GM19452 (cell line): ENCODE measurements at regions not wholly inside any gene's neighbourhood (a gene's known extent, or its start where the extent isn't known, plus 50 kb on each side); places are given as distances from the start of the nearest gene placed in this dataset.
"Not testable (repeated sequence)": the region's sequence is repeated elsewhere in the genome, so short reads cannot be mapped to it uniquely, and the experiment has no call there.

Experiments
- ATAC-seq: cut with Tn5 transposase; IDR thresholded peaks from one replicate; pipeline ENCODE4 v1.9.1; 2021; ENCODE audit not compliant: unreplicated experiment

DNA sequence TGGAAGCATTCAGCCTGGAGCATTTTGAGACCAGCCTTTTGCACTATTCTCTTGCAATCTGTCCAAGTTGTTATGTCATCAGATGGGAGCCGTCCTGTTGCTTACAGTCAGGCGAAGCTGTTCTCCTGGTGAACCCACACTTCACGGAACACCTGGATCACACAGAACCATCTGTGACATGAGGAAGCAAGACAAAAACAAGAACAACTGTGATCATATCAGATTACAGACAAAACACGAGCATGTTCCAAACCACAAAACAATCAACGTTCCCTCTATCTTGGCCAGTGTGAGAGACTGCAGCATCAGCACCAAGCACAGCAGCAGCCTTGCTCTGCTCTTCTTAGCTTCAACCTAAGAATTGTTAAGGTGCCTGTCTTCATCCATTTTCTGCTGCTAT, 180.5 kb upstream of the SFSWAP start:
- no peak for ATAC-seq

DNA sequence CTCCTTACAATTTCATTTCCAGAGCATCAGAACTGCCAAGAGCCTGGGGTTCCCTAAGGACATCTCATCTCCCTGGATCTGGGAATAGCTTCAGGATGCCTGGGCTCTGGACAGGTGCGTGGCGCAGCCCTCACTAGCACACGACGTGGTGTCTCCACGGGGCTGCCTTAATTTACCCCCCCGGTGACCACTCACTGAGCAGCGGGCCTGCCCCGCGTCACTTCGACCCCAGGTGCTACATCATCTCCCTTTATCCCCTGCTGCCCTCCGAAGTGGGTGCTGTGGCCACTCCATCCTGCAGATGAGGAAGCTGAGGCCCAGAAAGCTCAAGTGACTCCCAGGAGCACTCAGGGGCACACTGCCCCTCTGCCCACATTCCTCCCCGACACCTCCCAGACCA, 177.8 kb upstream of the SFSWAP start:
- ATAC-seq: no peak

DNA sequence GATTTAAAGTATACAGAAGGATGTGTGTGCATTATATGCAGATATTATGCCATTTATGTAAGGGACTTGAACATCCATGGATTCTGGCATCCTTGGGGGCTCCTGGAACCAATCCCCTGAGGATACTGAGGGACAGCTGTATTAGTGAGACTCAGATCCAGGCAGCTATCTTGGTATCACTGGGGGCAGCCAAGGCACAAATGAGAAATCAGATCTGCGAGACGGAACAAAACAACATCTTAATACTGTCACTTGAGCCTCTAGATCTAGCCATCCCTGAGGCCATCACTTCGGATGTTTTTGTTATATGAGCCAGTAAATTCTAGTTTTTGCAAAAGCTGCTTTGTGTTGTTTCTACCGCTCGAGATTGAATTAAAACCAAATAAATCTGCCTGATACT, 175.1 kb upstream of the SFSWAP start:
- ATAC-seq: no peak

DNA sequence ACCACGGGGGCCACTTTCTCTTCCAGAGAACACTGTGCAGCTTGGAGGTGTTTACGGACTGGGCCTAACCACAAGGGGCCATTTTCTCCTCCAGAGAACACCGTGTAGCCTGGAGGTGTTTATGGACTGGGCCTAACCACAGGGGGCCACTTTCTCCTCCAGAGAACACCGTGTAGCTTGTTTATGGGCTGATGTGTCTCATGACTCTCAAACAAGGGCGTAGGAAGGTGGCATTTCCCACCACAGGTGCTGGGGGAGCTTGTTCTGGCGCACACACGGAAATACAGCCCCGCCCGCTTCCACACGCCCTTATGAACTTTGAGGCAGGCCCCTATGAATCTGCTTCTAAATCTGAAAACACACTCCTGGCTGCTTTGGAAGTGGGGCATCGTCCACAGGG, 174.6 kb upstream of the SFSWAP start:
- ATAC-seq: no peak

DNA sequence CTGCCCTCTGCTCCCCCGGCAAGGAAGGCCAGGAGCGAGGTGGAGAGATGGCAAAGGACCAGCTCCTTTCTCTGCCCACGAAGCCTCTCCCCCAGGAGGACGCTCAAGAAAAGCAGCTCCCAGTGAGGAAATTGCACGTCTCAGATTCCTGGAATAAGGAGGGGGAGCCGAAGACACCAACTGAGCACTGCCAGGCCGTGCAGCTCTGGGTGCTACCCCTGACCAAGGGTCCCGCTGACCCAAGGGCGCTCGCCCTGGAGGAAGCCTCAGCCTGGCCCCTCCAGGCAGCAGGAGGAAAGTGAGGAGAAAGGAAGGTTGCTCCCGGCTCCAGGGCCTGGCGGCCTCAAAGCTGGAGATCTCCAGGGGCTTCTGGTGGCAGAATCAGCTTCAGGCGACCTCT, 174.1 kb upstream of the SFSWAP start:
- ATAC-seq: no peak

DNA sequence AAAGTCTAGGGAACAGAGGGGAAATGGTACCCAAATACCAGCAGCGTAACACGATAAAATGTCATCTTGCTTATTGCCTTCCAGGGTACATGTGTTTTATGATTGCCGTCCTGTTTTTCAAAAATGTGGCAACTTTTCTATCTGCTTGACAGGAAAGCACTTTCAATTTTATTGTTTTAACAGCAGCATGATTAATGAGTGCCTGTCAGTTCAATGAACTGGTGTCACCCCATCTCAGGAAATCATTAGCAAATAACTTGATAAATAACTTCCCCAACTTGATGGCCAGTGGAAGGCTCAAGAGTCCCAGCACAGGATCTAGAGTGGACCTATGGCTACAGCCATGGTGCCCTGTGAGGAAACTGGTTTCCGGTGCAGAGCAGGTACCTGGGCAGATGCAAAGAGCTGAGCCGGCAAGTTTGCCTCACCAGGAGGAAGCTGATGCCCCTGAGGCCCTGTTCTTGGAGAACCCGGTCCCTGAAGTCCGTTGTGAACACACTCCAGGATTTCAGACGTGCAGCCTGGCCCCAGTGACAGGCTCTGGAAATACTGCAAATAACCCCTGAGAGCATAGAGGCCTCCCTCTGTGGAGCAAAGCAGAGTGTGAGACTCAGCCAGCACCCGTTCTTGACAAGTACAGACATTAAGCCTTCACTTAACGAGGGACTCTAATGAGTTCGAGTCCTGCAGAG, 173.5 kb upstream of the SFSWAP start:
- no peak for ATAC-seq

DNA sequence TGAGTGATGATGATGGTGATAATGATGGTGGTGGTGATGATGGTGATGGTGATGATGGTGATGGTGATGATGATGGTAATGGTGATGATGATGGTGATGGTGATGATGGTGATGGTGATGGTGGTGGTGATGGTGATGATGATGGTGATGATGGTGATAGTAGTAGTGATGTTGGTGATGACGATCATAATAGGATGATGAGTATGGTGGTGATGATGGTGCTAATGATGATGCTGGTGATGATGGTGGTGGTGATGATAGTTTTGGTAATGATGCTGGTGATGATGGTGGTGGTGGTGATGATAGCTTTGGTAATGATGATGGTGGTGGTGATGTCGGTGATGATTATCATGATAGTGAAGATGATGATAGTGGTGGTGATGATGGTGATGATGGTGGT, 171.5 kb upstream of the SFSWAP start:
- no peak for ATAC-seq

DNA sequence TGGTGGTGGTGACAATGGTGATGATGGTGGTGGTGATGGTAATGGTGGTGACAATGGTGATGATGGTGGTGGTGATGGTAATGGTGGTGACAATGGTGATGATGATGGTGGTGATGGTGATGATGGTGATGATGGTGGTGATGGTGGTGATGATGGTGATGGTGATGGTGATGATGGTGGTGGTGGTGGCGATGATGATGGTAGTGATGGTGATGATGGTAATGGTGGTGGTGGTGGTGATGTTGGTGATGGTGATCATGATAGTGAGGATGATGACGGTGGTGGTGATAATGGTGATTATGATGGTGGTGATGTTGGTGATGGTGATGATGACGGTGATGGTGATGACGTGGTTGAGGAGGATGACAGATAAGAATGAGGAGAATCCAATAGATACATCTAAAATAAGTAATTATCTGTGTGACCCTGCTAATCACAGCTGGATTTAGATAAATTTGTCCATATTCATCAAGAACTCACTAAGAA, 170.7 kb upstream of the SFSWAP start:
- ATAC-seq: no peak

DNA sequence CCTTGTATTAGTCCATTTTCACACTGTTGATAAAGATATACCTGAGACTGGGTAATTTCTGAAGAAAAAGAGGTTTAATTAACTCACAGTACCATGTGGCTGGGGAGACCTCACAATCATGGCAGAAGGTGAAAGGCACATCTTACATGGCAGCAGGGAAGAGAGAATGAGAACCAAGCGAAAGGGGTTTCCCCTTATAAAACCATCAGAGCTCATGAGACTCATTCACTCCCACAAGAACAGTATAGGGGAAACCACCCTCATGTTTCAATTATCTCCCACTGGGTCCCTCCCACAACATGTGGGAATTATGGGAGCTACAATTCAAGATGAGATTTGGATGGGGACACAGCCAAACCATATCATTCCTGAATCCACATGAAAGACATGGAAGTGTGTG, 169.4 kb upstream of the SFSWAP start:
- ATAC-seq: not testable (repeated sequence)

DNA sequence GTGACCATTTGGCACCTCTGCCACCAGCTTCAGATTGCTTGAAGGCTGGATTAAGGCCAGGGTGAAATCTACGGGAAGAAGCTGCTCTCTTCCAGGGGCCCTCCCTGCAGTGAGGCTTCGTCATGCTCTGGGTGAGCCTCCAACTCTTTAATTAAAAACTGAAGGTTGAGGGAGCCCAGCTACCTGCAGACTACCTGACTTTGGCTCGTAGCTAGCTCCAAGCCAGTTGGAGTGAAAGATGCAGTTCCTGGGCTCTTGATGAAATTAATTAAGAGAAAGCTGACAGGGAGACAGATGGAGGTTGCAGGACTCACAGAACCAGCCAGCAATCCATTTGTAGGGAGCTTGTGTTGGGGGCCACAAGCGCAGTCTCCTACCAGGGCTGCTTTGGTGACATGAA, 168.5 kb upstream of the SFSWAP start:
- no peak for ATAC-seq

DNA sequence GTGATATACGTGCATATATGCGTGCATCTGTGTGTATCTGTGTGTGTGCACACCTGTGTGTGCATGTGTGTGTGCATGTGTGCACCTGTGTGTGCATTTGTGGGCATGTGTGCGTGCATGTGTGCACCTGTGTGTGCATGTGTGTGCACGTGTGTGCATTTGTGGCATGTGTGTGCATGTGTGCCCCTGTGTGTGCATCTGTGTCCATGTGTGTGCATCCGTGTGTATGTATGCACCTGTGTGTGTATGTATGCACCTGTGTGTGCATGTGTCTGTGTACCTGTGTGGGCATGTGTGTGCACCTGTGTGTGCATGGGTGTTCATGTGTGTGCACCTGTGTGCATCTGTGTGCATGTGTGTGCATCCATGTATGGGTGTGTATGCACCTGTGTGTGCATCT, 167.8 kb upstream of the SFSWAP start:
- ATAC-seq: no peak

DNA sequence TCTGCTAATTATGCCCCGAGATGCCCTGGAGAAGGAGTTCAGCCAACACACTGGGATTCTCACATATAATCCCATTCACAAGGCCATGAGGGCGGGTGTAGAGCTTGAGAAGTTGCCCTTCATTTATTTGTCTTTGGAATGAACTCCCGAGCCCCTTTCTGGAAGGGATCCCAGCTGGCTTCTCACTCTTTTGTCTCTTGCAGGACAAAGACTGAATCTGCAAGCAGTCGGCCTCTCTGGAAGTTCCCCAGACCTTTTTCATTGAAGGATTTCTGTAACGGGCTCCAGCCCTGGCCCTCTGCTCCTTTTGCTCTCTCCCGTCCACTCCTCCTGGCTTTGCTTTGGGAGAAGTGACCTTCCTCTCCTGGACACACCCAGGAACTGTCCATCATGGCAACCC, 163.3 kb upstream of the SFSWAP start:
- ATAC-seq: no peak

DNA sequence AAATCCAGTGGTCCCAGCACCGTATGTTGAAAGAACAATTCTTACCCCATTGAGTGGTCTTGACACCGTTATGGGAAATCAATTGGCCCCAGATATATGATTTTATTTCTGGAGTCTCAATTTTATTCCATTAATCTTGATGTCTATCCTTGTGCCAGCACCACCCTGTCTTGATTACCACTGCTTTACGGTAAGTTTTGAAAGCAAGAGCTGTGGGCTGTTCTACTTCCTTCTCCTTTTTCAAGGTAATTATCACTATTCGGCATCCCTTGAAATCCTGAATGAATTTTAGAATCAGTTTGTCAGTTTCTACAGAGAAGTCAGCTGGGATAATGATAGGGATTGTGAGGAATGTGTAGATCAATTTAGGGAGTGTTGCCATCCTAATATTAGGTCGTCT, 160.8 kb upstream of the SFSWAP start:
- no peak for ATAC-seq

DNA sequence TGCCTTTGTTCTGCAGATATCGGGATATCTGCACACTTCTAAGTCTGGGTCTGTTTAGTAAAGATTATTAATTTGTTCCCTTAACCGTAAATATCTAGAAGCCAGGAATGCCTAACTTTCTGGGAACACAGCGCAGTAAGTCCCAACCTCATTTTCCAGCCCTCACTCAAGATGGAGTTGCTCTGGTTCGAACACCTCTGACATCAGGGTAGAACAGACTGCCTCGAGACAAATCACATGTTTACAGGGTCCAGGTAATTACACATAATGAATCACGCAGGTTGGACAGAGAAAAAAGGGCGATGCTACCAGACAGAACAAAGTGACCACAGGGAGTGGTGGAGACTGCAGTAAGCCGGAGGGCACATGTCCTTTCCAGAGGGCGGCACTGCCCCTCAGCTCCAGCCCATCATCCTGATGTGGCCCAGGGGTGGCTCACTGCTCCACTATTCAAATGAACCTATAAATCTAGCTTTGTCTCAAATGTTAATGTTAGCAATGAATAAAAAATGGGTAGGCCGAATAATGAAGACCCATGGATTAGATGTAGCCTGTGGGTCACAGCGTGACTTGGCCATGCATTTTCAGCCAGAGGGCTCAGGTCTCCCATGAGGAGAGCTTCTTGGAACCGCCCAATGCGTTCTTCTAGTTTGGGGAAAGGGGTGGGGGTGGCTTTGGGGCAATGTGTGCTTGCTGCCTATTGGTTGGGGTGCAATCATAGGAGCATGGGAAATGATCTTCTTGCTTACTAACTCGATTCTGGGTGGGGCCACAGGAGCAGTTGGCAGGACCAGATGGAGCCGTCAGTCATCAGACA, 159.0 kb upstream of the SFSWAP start:
- no peak for ATAC-seq

DNA sequence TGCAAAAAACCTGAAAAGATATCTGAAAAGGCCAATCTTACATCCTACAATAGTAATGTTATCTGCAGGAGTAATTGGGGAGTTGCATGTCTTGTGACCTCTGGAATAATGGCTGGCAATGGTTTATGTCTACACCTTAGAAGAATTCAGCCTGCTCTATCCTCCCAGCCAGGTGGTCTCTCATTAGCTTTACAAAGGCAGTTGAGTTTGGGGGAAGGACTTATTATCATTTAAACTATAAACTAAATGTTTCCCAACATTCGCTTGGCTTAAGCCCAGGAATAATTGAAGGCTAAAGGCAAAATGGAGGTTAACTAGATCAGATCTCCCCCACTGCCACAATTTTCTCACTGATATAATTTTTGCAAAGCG, 158.4 kb upstream of the SFSWAP start:
- no peak for ATAC-seq

DNA sequence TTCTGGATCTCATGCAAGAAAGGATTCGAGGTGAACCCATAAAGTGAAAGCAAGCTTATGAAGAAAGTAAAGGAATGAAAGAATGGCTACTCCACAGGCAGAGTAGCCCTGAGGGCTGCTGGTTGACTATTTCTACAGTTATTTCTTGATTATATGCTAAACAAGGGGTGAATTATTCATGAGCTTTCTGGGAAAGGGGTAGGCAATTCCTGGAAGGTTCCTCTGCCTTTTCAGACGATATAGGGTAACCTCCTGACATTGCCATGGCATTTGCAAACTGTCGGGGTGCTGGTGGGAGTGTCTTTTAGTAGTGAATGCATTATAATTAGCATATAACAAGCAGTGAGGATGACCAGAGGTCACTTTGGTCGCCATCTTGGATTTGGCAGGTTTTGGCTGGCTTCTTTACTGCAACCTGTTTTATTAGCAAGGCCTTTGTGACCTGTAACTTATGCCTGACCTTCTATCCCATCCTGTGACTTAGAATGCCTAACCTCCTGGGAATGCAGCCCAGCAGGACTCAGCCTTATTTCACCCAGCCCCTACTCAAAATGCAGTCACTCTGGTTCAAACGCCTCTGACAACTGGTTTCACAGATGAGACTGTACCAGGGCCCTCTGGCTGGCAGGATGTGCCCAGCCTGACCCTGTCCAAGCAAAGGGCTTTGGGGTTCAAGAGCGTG, 157.7 kb upstream of the SFSWAP start:
- no peak for ATAC-seq

DNA sequence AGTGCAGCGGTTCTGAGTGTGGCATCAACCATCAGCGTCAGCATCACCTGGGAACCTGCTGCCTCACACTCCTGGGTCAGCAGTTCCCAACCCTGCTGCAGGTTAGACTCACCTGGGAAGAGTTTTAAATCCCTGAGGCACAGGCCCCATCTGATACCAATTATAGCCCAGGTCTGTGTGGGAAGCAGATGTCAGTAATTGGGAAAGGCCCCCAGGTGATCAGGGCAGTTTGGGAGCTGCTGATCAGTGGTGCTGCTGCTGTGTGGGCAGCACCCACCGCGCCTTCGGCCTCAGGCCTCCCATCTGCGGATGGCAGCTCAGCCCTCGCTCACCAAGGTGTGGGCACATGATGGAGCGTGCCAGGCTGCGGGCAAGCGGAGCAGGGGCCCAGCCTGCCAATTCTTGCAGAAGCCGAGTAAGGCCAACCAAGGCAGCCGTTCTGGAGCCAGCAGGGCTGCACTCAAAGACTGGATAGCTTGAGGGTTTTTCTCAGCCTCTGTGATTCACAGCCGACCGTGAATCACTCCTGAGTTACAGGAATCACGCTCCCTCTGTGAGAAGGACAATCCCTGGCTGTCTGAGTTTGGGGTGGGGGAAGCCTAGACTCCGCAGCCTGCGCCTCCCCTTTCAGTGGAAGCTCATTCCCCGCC, 155.6 kb upstream of the SFSWAP start:
- ATAC-seq: no peak

DNA sequence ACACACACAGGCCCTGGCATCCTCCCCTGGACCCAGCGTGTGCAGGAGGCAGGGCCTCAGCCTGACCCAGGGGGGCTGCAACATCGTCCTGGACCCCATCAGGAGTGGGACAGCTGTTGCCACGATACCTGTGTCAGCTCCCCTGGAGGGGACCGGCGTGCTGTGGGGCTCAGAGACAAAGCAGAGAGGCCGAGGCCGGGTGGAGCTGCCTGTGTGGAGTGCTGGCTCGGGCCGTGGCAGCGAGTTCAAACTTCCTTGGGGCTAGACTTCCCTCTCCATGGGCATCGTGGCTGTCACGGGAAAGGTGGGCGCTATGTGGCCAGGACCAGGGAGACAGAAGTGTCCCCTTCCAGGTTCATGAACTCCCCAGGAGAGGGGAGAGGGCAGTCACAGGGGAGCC, 155.0 kb upstream of the SFSWAP start:
- no peak for ATAC-seq

DNA sequence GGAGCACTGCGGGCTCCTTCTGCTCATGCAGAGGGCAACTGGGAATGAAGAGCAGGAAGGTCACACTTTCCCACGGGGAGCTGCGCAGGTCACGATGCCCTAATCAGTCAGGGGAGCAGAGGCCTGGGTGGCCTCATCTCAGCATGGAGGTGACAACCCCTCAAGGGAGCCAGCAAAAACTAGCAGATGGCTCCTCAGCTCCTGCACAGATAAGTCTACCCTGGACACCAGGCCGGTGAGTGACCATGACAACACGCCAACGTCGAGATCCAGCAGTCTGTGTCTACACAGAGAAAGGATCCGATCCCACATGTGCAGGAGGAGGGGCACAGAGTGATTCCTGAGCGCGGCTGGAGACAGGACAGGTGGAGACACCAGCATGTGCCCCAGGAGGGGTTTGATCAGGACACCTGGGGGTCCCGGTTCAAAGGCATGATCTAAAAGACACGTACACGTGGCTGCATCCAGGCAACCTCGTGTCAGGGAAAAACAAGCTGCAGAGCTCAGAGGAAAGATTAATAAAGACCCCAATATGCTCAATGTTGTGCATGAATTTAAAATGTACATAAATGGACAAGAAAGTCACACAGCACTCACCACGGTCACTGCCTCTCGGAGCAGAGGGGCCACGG, 153.7 kb upstream of the SFSWAP start:
- ATAC-seq: no peak

DNA sequence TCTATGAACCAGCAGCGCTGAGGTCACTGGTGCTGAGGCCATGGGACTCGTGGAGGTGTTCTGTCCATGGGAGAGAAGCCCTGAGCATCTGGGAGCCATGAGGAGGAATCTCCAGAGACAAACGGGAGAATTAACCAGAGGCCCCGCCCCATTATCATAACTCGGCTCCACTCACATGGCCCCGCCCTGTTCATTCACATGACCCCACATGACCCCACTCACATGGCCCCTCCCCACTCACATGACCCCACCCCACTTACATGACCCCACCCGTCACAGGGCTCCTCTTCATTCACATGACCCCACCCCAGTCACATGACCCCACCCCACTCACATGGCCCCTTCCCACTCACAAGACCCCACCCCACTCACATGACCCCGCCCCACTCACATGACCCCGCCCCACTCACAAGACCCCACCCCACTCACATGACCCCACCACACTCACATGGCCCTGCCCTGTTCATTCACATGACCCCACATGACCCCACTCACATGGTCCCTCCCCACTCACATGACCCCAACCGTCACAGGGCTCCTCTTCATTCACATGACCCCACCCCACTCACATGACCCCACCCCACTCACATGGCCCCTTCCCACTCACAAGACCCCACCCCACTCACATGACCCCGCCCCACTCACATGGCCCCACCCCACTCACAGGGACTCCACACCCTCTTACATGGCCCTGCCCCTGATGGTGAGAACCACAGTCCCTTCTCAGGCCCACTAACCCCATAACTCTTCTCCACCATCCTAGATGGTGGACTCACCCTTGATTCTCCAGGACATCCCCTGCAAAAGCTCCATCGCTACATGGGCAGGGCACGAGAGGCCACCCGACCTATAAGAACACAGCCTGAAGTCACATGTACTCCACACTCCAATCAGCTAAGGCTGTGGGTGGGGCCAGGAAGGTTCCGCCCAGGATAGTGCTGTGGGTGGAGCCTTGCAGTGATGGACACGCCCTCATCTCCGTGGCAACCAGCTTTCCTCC, 151.1 kb upstream of the SFSWAP start:
- no peak for ATAC-seq
